H9 (cell line): ENCODE measurements at regions not wholly inside any gene's neighbourhood (a gene's known extent, or its start where the extent isn't known, plus 50 kb on each side); places are given as distances from the start of the nearest gene placed in this dataset.

Source experiments
- DNase-seq: peaks from one replicate; pipeline ENCODE4 v3.0.0-alpha.2; 2017
- H2AFZ ChIP-seq: one replicate; pipeline ENCODE4 v1.6.1; 2013; ENCODE audit warnings: mild to moderate bottlenecking, low read length, control low read depth, moderate library complexity
- H2AK5ac ChIP-seq: 2 replicates; pipeline ENCODE4 v1.6.1; 2013; ENCODE audit warnings: low read length, control low read depth, mixed read lengths; ENCODE audit not compliant: insufficient read length
- H2BK120ac ChIP-seq: one replicate; pipeline ENCODE4 v1.6.1; 2013; ENCODE audit warnings: low read depth, mild to moderate bottlenecking, low read length, control low read depth, inconsistent platforms; ENCODE audit not compliant: poor library complexity, severe bottlenecking
- H2BK12ac ChIP-seq: 2 replicates; pipeline ENCODE4 v1.6.1; 2013; ENCODE audit warnings: low read length, control low read depth, mixed read lengths, low read depth; ENCODE audit not compliant: insufficient read length
- H2BK15ac ChIP-seq: 2 replicates; pipeline ENCODE4 v1.6.1; 2013; ENCODE audit warnings: low read depth, low read length, control low read depth
- H2BK20ac ChIP-seq: one replicate; pipeline ENCODE4 v1.6.1; 2013; ENCODE audit warnings: low read depth, mild to moderate bottlenecking, low read length, control low read depth, inconsistent platforms; ENCODE audit not compliant: poor library complexity, severe bottlenecking
- H2BK5ac ChIP-seq: 2 replicates; pipeline ENCODE4 v1.6.1; 2013; ENCODE audit warnings: low read length, control low read depth, mixed read lengths; ENCODE audit not compliant: insufficient read length
- H3K14ac ChIP-seq: 2 replicates; pipeline ENCODE4 v1.6.1; 2013; ENCODE audit warnings: low read length, control low read depth; ENCODE audit not compliant: insufficient read depth
- H3K18ac ChIP-seq: 2 replicates; pipeline ENCODE4 v1.6.1; 2013; ENCODE audit warnings: low read depth, mild to moderate bottlenecking, mixed read lengths, low read length, control low read depth; ENCODE audit not compliant: insufficient read length
- H3K23ac ChIP-seq: 2 replicates; pipeline ENCODE4 v1.6.1; 2013; ENCODE audit warnings: low read length, control low read depth, mixed read lengths, low read depth; ENCODE audit not compliant: insufficient read length
- H3K23me2 ChIP-seq: 2 replicates; pipeline ENCODE4 v1.6.1; 2013; ENCODE audit warnings: low read depth, mild to moderate bottlenecking, mixed read lengths, low read length, control low read depth; ENCODE audit not compliant: insufficient read length, poor library complexity, severe bottlenecking
- H3K27ac ChIP-seq: 2 replicates; pipeline ENCODE4 v1.5.1; 2013; ENCODE audit warnings: low read length, control low read depth, mixed read lengths, low read depth; ENCODE audit not compliant: insufficient read length
- H3K27me3 ChIP-seq: 2 replicates; pipeline ENCODE4 v1.6.1; 2013; ENCODE audit warnings: low read length, control low read depth, inconsistent platforms; ENCODE audit not compliant: insufficient read depth
- H3K4ac ChIP-seq: 2 replicates; pipeline ENCODE4 v1.6.1; 2013; ENCODE audit warnings: low read depth, mild to moderate bottlenecking, control low read depth, inconsistent platforms, low read length, moderate library complexity
- H3K4me1 ChIP-seq: 2 replicates; pipeline ENCODE4 v1.6.1; 2013; ENCODE audit warnings: low read length, control low read depth, inconsistent platforms; ENCODE audit not compliant: insufficient read depth
- H3K4me2 ChIP-seq: 2 replicates; pipeline ENCODE4 v1.6.1; 2013; ENCODE audit warnings: low read length, control low read depth, mixed read lengths; ENCODE audit not compliant: insufficient read length, insufficient read depth
- H3K56ac ChIP-seq: 2 replicates; pipeline ENCODE4 v1.6.1; 2013; ENCODE audit warnings: low read depth, mild to moderate bottlenecking, mixed read lengths, low read length, control low read depth; ENCODE audit not compliant: insufficient read length
- H3K79me1 ChIP-seq: 2 replicates; pipeline ENCODE4 v1.6.1; 2013; ENCODE audit warnings: low read depth, mild to moderate bottlenecking, moderate library complexity, low read length, control low read depth, inconsistent platforms; ENCODE audit not compliant: insufficient read depth, poor library complexity, severe bottlenecking
- H3K79me2 ChIP-seq: 2 replicates; pipeline ENCODE4 v1.6.1; 2013; ENCODE audit warnings: low read length, control low read depth, inconsistent platforms; ENCODE audit not compliant: insufficient read depth
- H3K9ac ChIP-seq: 2 replicates; pipeline ENCODE4 v1.6.1; 2013; ENCODE audit warnings: low read length, control low read depth, mixed read lengths; ENCODE audit not compliant: insufficient read length; ENCODE audit errors: extremely low read depth
- H3K9me3 ChIP-seq: one replicate; pipeline ENCODE4 v1.6.1; 2013; ENCODE audit warnings: low read depth, low read length, inconsistent platforms; ENCODE audit not compliant: control insufficient read depth
- H3T11ph ChIP-seq: one replicate; pipeline ENCODE4 v1.6.1; 2013; ENCODE audit warnings: mild to moderate bottlenecking, low read length, control low read depth, inconsistent platforms
- H4K20me1 ChIP-seq: one replicate; pipeline ENCODE4 v1.6.1; 2013; ENCODE audit not compliant: control insufficient read depth, insufficient read length, insufficient read depth
- H4K5ac ChIP-seq: 2 replicates; pipeline ENCODE4 v1.6.1; 2013; ENCODE audit warnings: low read depth, mild to moderate bottlenecking, mixed read lengths, low read length, control low read depth; ENCODE audit not compliant: insufficient read length
- H4K8ac ChIP-seq: replicated peaks from 2 replicates; pipeline ENCODE4 v1.6.1; 2013; ENCODE audit warnings: low read length, control low read depth, mixed read lengths, low read depth; ENCODE audit not compliant: insufficient read length
- H4K91ac ChIP-seq: 2 replicates; pipeline ENCODE4 v1.6.1; 2013; ENCODE audit warnings: low read depth, mild to moderate bottlenecking, moderate library complexity, mixed read lengths, low read length, control low read depth; ENCODE audit not compliant: insufficient read length
- H3K27ac Mint-ChIP-seq, 3 experiments: 2 replicates in 2 of 3; 3 replicates in 1 of 3; pipeline ENCODE4 v1.8.0; 2020 to 2021; ENCODE audit warnings: mixed read lengths in 3 of 3, mild to moderate bottlenecking in 1 of 3, moderate library complexity in 1 of 3
- H3K27me3 Mint-ChIP-seq: 2 replicates; pipeline ENCODE4 v1.8.0; 2021; ENCODE audit warnings: low read depth, mild to moderate bottlenecking, moderate library complexity, mixed read lengths
- H3K36me3 Mint-ChIP-seq, 3 experiments: 2 replicates in 2 of 3; 3 replicates in 1 of 3; pipeline ENCODE4 v1.8.0; 2020 to 2021; ENCODE audit warnings: low read depth in 3 of 3, mixed read lengths in 3 of 3; ENCODE audit not compliant: insufficient read depth in 1 of 3
- H3K4me1 Mint-ChIP-seq, 2 experiments: 2 replicates each; pipeline ENCODE4 v1.8.0; 2020; ENCODE audit warnings: mixed read lengths in 2 of 2
- H3K4me3 Mint-ChIP-seq, 2 experiments: 2 replicates in 1 of 2; 3 replicates in 1 of 2; pipeline ENCODE4 v1.8.0; 2020 to 2021; ENCODE audit warnings: mild to moderate bottlenecking in 2 of 2, mixed read lengths in 2 of 2, moderate library complexity in 1 of 2
- H3K9me3 Mint-ChIP-seq, 2 experiments: 2 replicates in 1 of 2; 3 replicates in 1 of 2; pipeline ENCODE4 v1.8.0; 2020; ENCODE audit warnings: mild to moderate bottlenecking in 2 of 2, mixed read lengths in 2 of 2, moderate library complexity in 1 of 2
- CTCF ChIP-seq: fragments of 200-600 bp; sonication (generic); conservative IDR thresholded peaks from 3 replicates; pipeline ENCODE4 v1.8.0; 2021; ENCODE audit warnings: antibody characterized with exemption, mild to moderate bottlenecking

- Histone ChIP-seq H3T11ph (no peak overlapping the region), H2BK12ac (no peak overlapping the region), H3K27ac (no peak overlapping the region), H3K23ac (no peak overlapping the region), H3K56ac (no peak overlapping the region), H3K14ac (no peak overlapping the region), H3K4me1 (no peaks in the 10 kb centered on the region), H3K79me1 (no peaks in the 10 kb centered on the region), H3K4me2 (no peak overlapping the region), H3K9ac (no peak overlapping the region), H2BK15ac (no peak overlapping the region), H2AK5ac (no peak overlapping the region), H2BK120ac (no peak overlapping the region), H4K20me1 (no peaks in the 10 kb centered on the region), H3K4ac (no peak overlapping the region), H3K23me2 (no peaks in the 10 kb centered on the region), H2AFZ (no peak overlapping the region), H4K8ac (no peak overlapping the region), H3K18ac (no peak overlapping the region), H4K5ac (no peak overlapping the region), H2BK20ac (no peak overlapping the region), H3K79me2 (no peaks in the 10 kb centered on the region), H3K9me3 (no peaks in the 10 kb centered on the region), H3K27me3 (no peaks in the 10 kb centered on the region), H4K91ac (no peak overlapping the region), H2BK5ac (no peak overlapping the region)
- no peak overlapping the region for H3K27ac Mint-ChIP-seq
- no peak overlapping the region for H3K4me3 Mint-ChIP-seq
- H3K9me3 Mint-ChIP-seq: no peaks in the 10 kb centered on the region; a peak in 1 of 5 replicates
- H3K4me1 Mint-ChIP-seq: peaks cover 8 to 9% of the 10 kb centered on the region in 2 experiments
- DNase-seq: no peak
- no peaks in the 10 kb centered on the region for H3K27me3 Mint-ChIP-seq
- TF ChIP-seq CTCF: no peak
- no peaks in the 10 kb centered on the region for H3K36me3 Mint-ChIP-seq
Observed at GRCh38 chr4:156495091-156495490, 476.5 kb downstream of the PDGFC start.
